KMS-11 (cell line): ENCODE measurements at regions not wholly inside any gene's neighbourhood (a gene's known extent, or its start where the extent isn't known, plus 50 kb on each side); places are given as distances from the start of the nearest gene placed in this dataset.

ENCODE experiments used
- H2AFZ ChIP-seq: fragments of 200-600 bp; sonication (generic); 2 replicates; pipeline ENCODE4 v1.6.1; 2016; ENCODE audit warnings: antibody characterized with exemption, mixed run types, low read depth
- H3K27ac ChIP-seq: fragments of 200-600 bp; sonication (generic); 2 replicates; pipeline ENCODE4 v1.6.1; 2016; ENCODE audit warnings: mild to moderate bottlenecking, mixed run types
- H3K27me3 ChIP-seq: fragments of 200-600 bp; sonication (generic); 2 replicates; pipeline ENCODE4 v1.6.1; 2017; ENCODE audit warnings: mild to moderate bottlenecking, low read depth, mixed run types, moderate library complexity; ENCODE audit not compliant: insufficient read depth
- H3K36me3 ChIP-seq: fragments of 200-600 bp; sonication (generic); 2 replicates; pipeline ENCODE4 v1.6.1; 2017; ENCODE audit warnings: mild to moderate bottlenecking, mixed run types; ENCODE audit not compliant: insufficient read depth
- H3K4me1 ChIP-seq: fragments of 200-600 bp; sonication (generic); 2 replicates; pipeline ENCODE4 v1.6.1; 2016; ENCODE audit warnings: mild to moderate bottlenecking, low read depth, mixed run types; ENCODE audit not compliant: poor library complexity, severe bottlenecking
- H3K4me2 ChIP-seq: fragments of 200-600 bp; sonication (generic); 2 replicates; pipeline ENCODE4 v1.7.0; 2016; ENCODE audit warnings: mild to moderate bottlenecking, mixed run types
- H3K4me3 ChIP-seq: fragments of 200-600 bp; sonication (generic); IDR thresholded peaks from 2 replicates; pipeline ENCODE4 v1.6.1; 2017; ENCODE audit warnings: low read depth, low read length, mixed read lengths; ENCODE audit not compliant: insufficient read depth
- H3K79me2 ChIP-seq: fragments of 200-600 bp; sonication (generic); 2 replicates; pipeline ENCODE4 v1.6.1; 2016; ENCODE audit warnings: low read depth, mixed run types; ENCODE audit not compliant: insufficient read depth
- H3K9ac ChIP-seq: fragments of 200-600 bp; sonication (generic); 2 replicates; pipeline ENCODE4 v1.6.1; 2016; ENCODE audit warnings: mild to moderate bottlenecking, mixed run types
- H4K20me1 ChIP-seq: fragments of 200-600 bp; sonication (generic); 2 replicates; pipeline ENCODE4 v1.6.1; 2016; ENCODE audit warnings: mild to moderate bottlenecking, mixed run types; ENCODE audit not compliant: insufficient read depth
- TF ChIP-seq, protein P1 (sequence below): fragments of 200-600 bp; sonication (generic); conservative IDR thresholded peaks from 2 replicates; pipeline ENCODE4 v1.6.1; 2017; ENCODE audit warnings: low read depth, mild to moderate bottlenecking, antibody characterized with exemption, low read length, moderate library complexity, mixed read lengths

DNA sequence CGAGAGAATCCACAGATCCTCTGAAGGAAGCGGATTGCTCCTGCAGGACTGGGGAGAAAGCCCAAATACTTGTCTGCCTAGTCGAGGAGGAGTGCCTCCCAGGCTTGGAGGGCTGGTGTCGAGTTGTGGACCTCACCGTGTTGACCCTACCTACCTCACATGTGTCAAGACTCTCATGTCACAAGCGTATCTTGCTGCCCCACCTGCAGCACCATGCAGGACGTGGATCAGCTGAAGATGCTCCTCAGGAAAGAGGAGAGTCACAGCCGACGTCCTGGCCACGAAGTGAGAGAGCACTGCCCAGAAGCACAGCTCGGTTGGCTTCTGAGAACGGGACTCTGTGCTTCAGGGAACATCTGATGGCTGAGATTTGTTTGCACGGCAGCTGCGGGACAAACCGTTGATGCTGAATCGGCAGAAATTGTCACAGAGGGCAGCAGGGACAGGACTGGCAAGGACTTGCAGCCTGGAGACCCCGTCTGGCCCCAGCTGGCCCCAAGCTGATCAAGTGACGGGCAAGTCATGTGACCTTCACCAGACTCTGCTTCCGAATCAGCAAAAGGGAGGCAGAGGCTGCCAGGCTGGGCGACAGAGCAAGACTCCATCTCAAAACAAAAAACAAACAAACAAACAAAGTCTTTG lies 119.1 kb upstream of the ITGA1 start:
- TF ChIP-seq, protein P1, sequence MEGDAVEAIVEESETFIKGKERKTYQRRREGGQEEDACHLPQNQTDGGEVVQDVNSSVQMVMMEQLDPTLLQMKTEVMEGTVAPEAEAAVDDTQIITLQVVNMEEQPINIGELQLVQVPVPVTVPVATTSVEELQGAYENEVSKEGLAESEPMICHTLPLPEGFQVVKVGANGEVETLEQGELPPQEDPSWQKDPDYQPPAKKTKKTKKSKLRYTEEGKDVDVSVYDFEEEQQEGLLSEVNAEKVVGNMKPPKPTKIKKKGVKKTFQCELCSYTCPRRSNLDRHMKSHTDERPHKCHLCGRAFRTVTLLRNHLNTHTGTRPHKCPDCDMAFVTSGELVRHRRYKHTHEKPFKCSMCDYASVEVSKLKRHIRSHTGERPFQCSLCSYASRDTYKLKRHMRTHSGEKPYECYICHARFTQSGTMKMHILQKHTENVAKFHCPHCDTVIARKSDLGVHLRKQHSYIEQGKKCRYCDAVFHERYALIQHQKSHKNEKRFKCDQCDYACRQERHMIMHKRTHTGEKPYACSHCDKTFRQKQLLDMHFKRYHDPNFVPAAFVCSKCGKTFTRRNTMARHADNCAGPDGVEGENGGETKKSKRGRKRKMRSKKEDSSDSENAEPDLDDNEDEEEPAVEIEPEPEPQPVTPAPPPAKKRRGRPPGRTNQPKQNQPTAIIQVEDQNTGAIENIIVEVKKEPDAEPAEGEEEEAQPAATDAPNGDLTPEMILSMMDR: no peak
- H3K4me2 ChIP-seq: no peak overlapping the region
- H3K4me3 ChIP-seq: no peak overlapping the region
- no peaks in the 10 kb centered on the region for H3K4me1 ChIP-seq
- no peak overlapping the region for H3K27ac ChIP-seq
- H3K9ac ChIP-seq: no peak overlapping the region
- no peaks in the 10 kb centered on the region for H3K79me2 ChIP-seq
- no peaks in the 10 kb centered on the region for H4K20me1 ChIP-seq
- H2AFZ ChIP-seq: no peak overlapping the region
- no peaks in the 10 kb centered on the region for H3K27me3 ChIP-seq
- H3K36me3 ChIP-seq: no peaks in the 10 kb centered on the region

DNA sequence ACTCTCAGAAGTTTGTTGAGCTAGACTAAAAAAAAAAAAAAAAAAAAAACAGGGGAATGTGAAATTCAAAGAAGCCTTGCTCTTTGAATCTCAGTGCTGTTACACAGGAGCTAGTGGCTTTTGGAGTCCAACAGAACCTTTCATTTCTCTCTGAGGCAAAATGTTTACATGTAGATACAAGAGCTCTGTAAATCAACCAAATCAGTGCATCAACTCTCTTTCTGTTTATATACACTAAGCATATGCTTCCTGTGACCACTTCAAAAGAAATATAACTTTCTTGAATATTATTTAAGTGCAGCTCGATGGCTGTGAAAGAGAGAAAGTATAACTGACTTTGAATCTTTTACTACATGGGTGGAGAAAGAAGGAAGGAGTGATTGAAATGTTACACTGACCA lies 115.3 kb upstream of the ITGA1 start:
- H4K20me1 ChIP-seq: no peaks in the 10 kb centered on the region
- no peak overlapping the region for H3K4me3 ChIP-seq
- H3K4me1 ChIP-seq: no peaks in the 10 kb centered on the region
- no peak overlapping the region for H3K27ac ChIP-seq
- H2AFZ ChIP-seq: no peak overlapping the region
- H3K36me3 ChIP-seq: no peaks in the 10 kb centered on the region
- no peaks in the 10 kb centered on the region for H3K27me3 ChIP-seq
- no peaks in the 10 kb centered on the region for H3K79me2 ChIP-seq
- no peak overlapping the region for H3K4me2 ChIP-seq
- TF ChIP-seq, protein P1: no peak
- no peak overlapping the region for H3K9ac ChIP-seq

DNA sequence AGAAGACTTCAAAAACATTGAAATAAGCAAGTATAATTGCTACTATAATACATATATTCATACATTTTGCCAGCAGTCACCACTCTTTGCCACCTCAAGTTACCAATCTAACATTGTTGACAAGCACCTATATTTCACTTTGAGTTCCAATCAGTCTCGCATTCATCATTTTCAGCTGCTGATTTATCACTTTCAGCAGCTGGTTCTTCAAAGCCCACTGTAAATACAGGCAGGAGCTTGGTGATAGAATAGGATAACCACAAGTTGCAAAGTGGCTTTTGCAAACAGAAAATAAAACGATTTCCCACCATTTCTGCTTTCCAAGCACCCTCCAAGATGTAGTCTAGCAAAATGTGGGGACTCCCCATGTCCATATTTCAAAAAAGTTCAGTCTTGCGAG lies 114.2 kb upstream of the ITGA1 start:
- no peaks in the 10 kb centered on the region for H4K20me1 ChIP-seq

GRCh38 chr5:52674815-52675545 lies 112.7 kb upstream of the ITGA1 start:
- H3K27me3 ChIP-seq: no peaks in the 10 kb centered on the region
- no peak overlapping the region for H3K4me2 ChIP-seq
- no peak overlapping the region for H3K27ac ChIP-seq
- no peaks in the 10 kb centered on the region for H4K20me1 ChIP-seq
- no peaks in the 10 kb centered on the region for H3K4me1 ChIP-seq
- no peak overlapping the region for H3K9ac ChIP-seq
- H3K36me3 ChIP-seq: no peaks in the 10 kb centered on the region
- no peak overlapping the region for H2AFZ ChIP-seq
- TF ChIP-seq, protein P1: no peak
- no peak overlapping the region for H3K4me3 ChIP-seq
- H3K79me2 ChIP-seq: no peaks in the 10 kb centered on the region

More for the DNA sequence above, 114.2 kb upstream of the ITGA1 start:
- H3K27me3 ChIP-seq: no peaks in the 10 kb centered on the region
- H3K4me3 ChIP-seq: no peak overlapping the region
- H3K36me3 ChIP-seq: no peaks in the 10 kb centered on the region
- H3K27ac ChIP-seq: no peak overlapping the region
- H3K4me1 ChIP-seq: no peaks in the 10 kb centered on the region
- no peaks in the 10 kb centered on the region for H3K79me2 ChIP-seq
- no peak overlapping the region for H3K4me2 ChIP-seq
- no peak overlapping the region for H3K9ac ChIP-seq
- TF ChIP-seq, protein P1: no peak
- H2AFZ ChIP-seq: no peak overlapping the region
